ENCODE measurements at regions not wholly inside any gene's neighbourhood (a gene's known extent, or its start where the extent isn't known, plus 50 kb on each side); places are given as distances from the start of the nearest gene placed in this dataset.

GRCh38 chr9:115884846-115885245, 268.7 kb upstream of the PAPPA start:
- TF ChIP-seq, protein P1, sequence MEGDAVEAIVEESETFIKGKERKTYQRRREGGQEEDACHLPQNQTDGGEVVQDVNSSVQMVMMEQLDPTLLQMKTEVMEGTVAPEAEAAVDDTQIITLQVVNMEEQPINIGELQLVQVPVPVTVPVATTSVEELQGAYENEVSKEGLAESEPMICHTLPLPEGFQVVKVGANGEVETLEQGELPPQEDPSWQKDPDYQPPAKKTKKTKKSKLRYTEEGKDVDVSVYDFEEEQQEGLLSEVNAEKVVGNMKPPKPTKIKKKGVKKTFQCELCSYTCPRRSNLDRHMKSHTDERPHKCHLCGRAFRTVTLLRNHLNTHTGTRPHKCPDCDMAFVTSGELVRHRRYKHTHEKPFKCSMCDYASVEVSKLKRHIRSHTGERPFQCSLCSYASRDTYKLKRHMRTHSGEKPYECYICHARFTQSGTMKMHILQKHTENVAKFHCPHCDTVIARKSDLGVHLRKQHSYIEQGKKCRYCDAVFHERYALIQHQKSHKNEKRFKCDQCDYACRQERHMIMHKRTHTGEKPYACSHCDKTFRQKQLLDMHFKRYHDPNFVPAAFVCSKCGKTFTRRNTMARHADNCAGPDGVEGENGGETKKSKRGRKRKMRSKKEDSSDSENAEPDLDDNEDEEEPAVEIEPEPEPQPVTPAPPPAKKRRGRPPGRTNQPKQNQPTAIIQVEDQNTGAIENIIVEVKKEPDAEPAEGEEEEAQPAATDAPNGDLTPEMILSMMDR (IDR thresholded peaks at IDR 0.05): no peak
- TF ChIP-seq POLR2A (IDR thresholded peaks at IDR 0.05) (no peak), EP300 (IDR thresholded peaks at IDR 0.05) (no peak)

Data from tibial nerve (tissue), 4 donors.